GM12874 (cell line): ENCODE measurements at regions not wholly inside any gene's neighbourhood (a gene's known extent, or its start where the extent isn't known, plus 50 kb on each side); places are given as distances from the start of the nearest gene placed in this dataset.

Source experiments
- CTCF ChIP-seq: IDR thresholded peaks from 2 replicates; pipeline ENCODE4 v1.5.1; 2011; ENCODE audit warnings: low read depth, mild to moderate bottlenecking, control low read depth, low read length, moderate library complexity; ENCODE audit not compliant: insufficient read depth

DNA sequence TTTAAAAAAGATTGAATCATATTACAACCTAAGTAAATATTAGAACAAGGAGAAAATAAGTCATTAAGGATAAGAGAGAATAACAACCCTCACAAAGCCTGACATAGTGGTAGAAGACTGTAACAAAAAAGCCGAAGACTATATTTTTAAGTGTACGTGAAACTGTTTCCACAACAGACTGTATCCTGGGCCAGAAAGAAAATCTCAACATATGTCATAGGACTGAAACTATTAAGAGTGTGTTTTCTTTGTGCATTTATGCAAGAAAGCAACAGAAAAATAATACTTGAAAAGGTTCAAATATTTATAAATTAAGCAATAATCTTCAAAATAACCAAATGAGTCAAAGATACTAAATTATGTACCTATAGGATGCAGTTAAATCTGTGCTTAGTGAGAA is 309.8 kb downstream of the CASP12 start:
- no peak for TF ChIP-seq CTCF

GRCh38 chr11:104584823-104585222 is 313.4 kb downstream of the CASP12 start:
- no peak for TF ChIP-seq CTCF

- TF ChIP-seq CTCF: no peak
Measured at GRCh38 chr11:104583857-104584256, 314.4 kb downstream of the CASP12 start.

DNA sequence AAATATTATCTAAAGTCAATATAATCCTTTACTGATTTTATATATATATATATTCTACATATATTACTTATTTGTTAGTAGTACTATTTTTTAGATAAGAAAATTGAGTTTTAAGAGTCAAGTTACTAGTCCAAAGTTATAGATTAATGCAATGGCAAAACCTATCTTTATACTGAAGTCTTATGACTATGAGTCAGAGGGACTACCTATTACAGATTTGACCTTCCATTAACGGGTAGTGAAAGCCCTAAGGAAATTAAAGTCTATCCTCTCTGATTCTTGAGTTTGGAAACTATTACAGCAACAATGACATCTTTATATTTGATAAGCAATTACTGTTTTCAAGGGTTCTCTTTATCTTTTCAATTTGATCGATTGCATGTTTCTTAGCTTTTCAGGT is 315.8 kb downstream of the CASP12 start:
- TF ChIP-seq CTCF: no peak

- no peak for TF ChIP-seq CTCF
Measured at GRCh38 chr11:104581246-104581980, 316.8 kb downstream of the CASP12 start.

GRCh38 chr11:104573441-104573990 is 324.7 kb downstream of the CASP12 start:
- TF ChIP-seq CTCF: no peak

- no peak for TF ChIP-seq CTCF
Measured at GRCh38 chr11:104572279-104572678, 326.0 kb downstream of the CASP12 start.
